ENCODE measurements at regions not wholly inside any gene's neighbourhood (a gene's known extent, or its start where the extent isn't known, plus 50 kb on each side); places are given as distances from the start of the nearest gene placed in this dataset.
A peak's percentile ranks its signal among the peaks of the same experiment; 100 is the strongest.

- H3K4me2 ChIP-seq (ENCODE audit: low read depth, low read length), result no peak overlapping the region
- peak overlapping the region; percentile 65 for H2AFZ ChIP-seq (replicated peaks; ENCODE audit: low read length, poor library complexity)
- H3K27me3 ChIP-seq (ENCODE audit: control insufficient read depth, insufficient read depth, low read length), result no peaks in the 10 kb centered on the region; the same call in none of the 2 replicates
- no peaks in the 10 kb centered on the region for H3K36me3 ChIP-seq (ENCODE audit: control insufficient read depth, insufficient read depth, low read length)
- intact Hi-C loops (cut with micrococcal nuclease) (no loop called here), in situ Hi-C loops (cut with MboI; ENCODE audit: low sequenced_read_pairs) (no loop called here), dilution Hi-C loops (cut with HindIII; ENCODE audit: low sequenced_read_pairs, unreplicated experiment) (no loop called here)
- peak overlapping the region; percentile 55; the same call in 1 of the 2 replicates for H2BK20ac ChIP-seq (ENCODE audit: low read depth, low read length)
- H3K18ac ChIP-seq (ENCODE audit: low read depth, low read length), result no peak overlapping the region
- peak overlapping the region; percentile 81; the same call in 1 of the 2 replicates for H3K23ac ChIP-seq (ENCODE audit: low read depth, low read length)
- peak overlapping the region; percentile 66; the same call in 1 of the 2 replicates for H2AK5ac ChIP-seq (ENCODE audit: low read depth, low read length)
- H3K4ac ChIP-seq (ENCODE audit: low read depth, low read length), result no peak overlapping the region
- no peak for TF ChIP-seq MXI1 (IDR thresholded peaks at IDR 0.05; ENCODE audit: borderline replicate concordance, low read depth, low read length)
- no peak for TF ChIP-seq CEBPB (IDR thresholded peaks at IDR 0.05; ENCODE audit: low read depth, low read length)
- TF ChIP-seq ELK1 (IDR thresholded peaks at IDR 0.05; ENCODE audit: borderline replicate concordance, low read depth, low read length), result no peak
- no peak for TF ChIP-seq FOS (IDR thresholded peaks at IDR 0.05; ENCODE audit: low read depth, low read length)
- TF ChIP-seq NFE2L2 (IDR thresholded peaks at IDR 0.05; ENCODE audit: low read depth, low read length), result no peak
- H2BK15ac ChIP-seq (ENCODE audit: low read depth, low read length), result no peak overlapping the region
- WGBS, 2 experiments (ENCODE audit: extremely low coverage in 2 of 2, insufficient read length in 1 of 2), result 96% methylated on average over 4 of the region's 9 CpGs; no CpG with 5 or more reads in 1 of the 2 experiments
- H3K4me3 ChIP-seq (ENCODE audit: insufficient read depth, low read depth, low read length), result no peak overlapping the region
- no peaks in the 10 kb centered on the region for H4K20me1 ChIP-seq (ENCODE audit: insufficient read depth, low read length)
- no peak overlapping the region for H2AK9ac ChIP-seq (replicated peaks; ENCODE audit: low read depth, low read length, poor library complexity)
- ChIA-PET CTCF (interaction anchor here (0.6 to 1.0 kb wide), 3 partner anchors 15 to 49 kb away, joined by 3 to 5 read pairs (median 3); no protein-coding TSS in a partner anchor), POLR2A (ENCODE audit: unreplicated experiment) (no interaction called here)
- no peak overlapping the region for H4K8ac ChIP-seq (ENCODE audit: low read depth in 2 of 2, low read length in 2 of 2)
- DNase-seq, result no peak
- H3K27ac ChIP-seq (ENCODE audit: insufficient read depth, low read length), result no peak overlapping the region
- H3K4me1 ChIP-seq (ENCODE audit: control insufficient read depth, insufficient read depth, low read length), result no peaks in the 10 kb centered on the region; the same call in 1 of the 2 replicates
- H3K14ac ChIP-seq (replicated peaks; ENCODE audit: low read depth, low read length), result no peak overlapping the region
- no peak overlapping the region for H4K91ac ChIP-seq (ENCODE audit: insufficient read depth, low read depth, low read length)
- no TSS peak for BruUV-seq (replicated peaks)
- no peak overlapping the region for H3K9ac ChIP-seq (ENCODE audit: low read depth, low read length)
- no peaks in the 10 kb centered on the region for H3K79me1 ChIP-seq (ENCODE audit: low read depth in 1 of 2, low read length in 2 of 2)
- H2BK120ac ChIP-seq (ENCODE audit: low read depth, low read length), result no peak overlapping the region
- H3K9me1 ChIP-seq (ENCODE audit: insufficient read depth, low read length), result no peaks in the 10 kb centered on the region
- H3K9me3 ChIP-seq (ENCODE audit: control insufficient read depth, insufficient read depth, low read length), result no peaks in the 10 kb centered on the region; the same call in 1 of the 2 replicates
- H3K56ac ChIP-seq (ENCODE audit: extremely low read depth, insufficient read depth, low read length), result no peak overlapping the region
- no peak overlapping the region for H2BK5ac ChIP-seq (ENCODE audit: low read depth, low read length, poor library complexity, severe bottlenecking)
- no peak for ATAC-seq (ENCODE audit: low read depth)
- no peak overlapping the region for H4K5ac ChIP-seq (ENCODE audit: low read depth, low read length)
Measured at GRCh38 chr2:11055679-11056215, 99.5 kb upstream of the SLC66A3 start.
